ENCODE measurements at regions not wholly inside any gene's neighbourhood (a gene's known extent, or its start where the extent isn't known, plus 50 kb on each side); places are given as distances from the start of the nearest gene placed in this dataset.

DNA sequence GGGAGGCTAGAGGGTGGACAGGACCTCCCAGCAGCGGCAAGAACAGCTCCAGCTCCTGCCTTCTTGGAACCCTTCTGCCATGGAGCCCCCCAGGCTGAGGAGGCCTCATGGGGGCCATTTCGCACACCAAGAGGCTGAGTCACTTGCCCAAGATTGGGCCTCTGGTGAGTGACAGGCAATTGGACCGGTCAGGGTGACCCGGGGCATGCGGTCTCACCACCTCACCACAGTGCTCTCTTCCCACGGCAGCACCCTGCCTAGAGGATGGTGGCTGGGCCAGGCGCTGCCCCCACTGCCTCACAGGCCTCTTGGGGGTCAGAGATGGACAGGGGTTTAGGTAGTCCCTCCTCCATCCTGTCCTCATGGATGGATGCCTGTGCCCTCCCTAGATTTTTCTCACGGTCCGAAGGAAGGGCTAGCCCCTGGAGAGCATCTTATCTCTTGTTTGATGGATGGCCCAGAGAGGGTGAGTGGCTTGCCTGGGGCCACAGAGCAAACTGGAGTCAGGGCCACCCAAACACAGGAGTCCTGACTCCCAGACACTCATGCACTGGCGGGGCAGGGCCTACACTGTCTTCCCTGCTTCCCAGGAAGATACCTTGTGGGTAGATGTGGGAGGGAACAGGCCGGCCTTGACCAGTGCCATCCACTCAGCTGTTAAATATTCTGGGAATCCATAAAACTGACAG lies 119.2 kb downstream of the INHBB start:
- DNase-seq (ENCODE audit: low read depth, low spot score) (no peak), ATAC-seq (no peak), FAIRE-seq (no peak)
- no peaks in the 10 kb centered on the region for H3K9me3 ChIP-seq (replicated peaks; ENCODE audit: control insufficient read depth, insufficient read depth, low read length)
- WGBS (ENCODE audit: insufficient coverage, insufficient replicate concordance, low lambda C conversion rate, missing lambda C conversion rate), result 36% methylated on average over 10 of the region's 11 CpGs
- H3K27ac ChIP-seq (ENCODE audit: control insufficient read depth, insufficient read depth), result no peak overlapping the region
- H3K79me2 ChIP-seq (ENCODE audit: control insufficient read depth, insufficient read depth, low read length), result no peaks in the 10 kb centered on the region
- H3K36me3 ChIP-seq (ENCODE audit: control insufficient read depth in 2 of 2, insufficient read depth in 2 of 2, low read length in 1 of 2), result no peaks in the 10 kb centered on the region
- H3K4me3 ChIP-seq, result no peak overlapping the region
- SMC1A ChIA-PET (ENCODE audit: uncharacterized antibody, unreplicated experiment), result interaction anchor here (0.8 kb wide), 1 partner anchor 262 kb away, joined by 3 read pairs; no protein-coding TSS in a partner anchor
- no peaks in the 10 kb centered on the region; a peak in 1 of 4 replicates for H3K27me3 ChIP-seq (replicated peaks in 1 of 2; ENCODE audit: control insufficient read depth in 2 of 2, insufficient read depth in 2 of 2, low read length in 1 of 2)
- RAD21 ChIA-PET (ENCODE audit: unreplicated experiment), result no interaction called here
- BruUV-seq (replicated peaks), result no TSS peak
- intact Hi-C loops (cut with micrococcal nuclease; ENCODE audit: unreplicated experiment) (no loop called here), in situ Hi-C loops (cut with MboI) (no loop called here)
- CTCF ChIA-PET, result no interaction called here
- no peak overlapping the region for H2AFZ ChIP-seq (ENCODE audit: control insufficient read depth, low read depth, low read length)
- no peak overlapping the region for H3K9ac ChIP-seq (ENCODE audit: control insufficient read depth, insufficient read depth, low read length)
- no peak overlapping the region for H3K4me2 ChIP-seq (ENCODE audit: control insufficient read depth, insufficient read depth)
- no peaks in the 10 kb centered on the region for H4K20me1 ChIP-seq (ENCODE audit: control insufficient read depth, insufficient read depth)
- TF ChIP-seq MTA3 (IDR thresholded peaks at IDR 0.05; ENCODE audit: borderline replicate concordance, low read length) (no peak), EZH2 (IDR thresholded peaks at IDR 0.05; ENCODE audit: borderline replicate concordance, control insufficient read depth, low read depth, low read length) (no peak), PML (IDR thresholded peaks at IDR 0.05; ENCODE audit: low read length) (no peak), NR2C2 (IDR thresholded peaks at IDR 0.05; ENCODE audit: borderline replicate concordance, control insufficient read depth, insufficient read length, low read depth) (no peak), SMC3 (IDR thresholded peaks at IDR 0.05; ENCODE audit: borderline replicate concordance, low read length) (no peak), TARDBP (IDR thresholded peaks at IDR 0.05; ENCODE audit: borderline replicate concordance) (no peak)
- TF ChIP-seq, protein P1, sequence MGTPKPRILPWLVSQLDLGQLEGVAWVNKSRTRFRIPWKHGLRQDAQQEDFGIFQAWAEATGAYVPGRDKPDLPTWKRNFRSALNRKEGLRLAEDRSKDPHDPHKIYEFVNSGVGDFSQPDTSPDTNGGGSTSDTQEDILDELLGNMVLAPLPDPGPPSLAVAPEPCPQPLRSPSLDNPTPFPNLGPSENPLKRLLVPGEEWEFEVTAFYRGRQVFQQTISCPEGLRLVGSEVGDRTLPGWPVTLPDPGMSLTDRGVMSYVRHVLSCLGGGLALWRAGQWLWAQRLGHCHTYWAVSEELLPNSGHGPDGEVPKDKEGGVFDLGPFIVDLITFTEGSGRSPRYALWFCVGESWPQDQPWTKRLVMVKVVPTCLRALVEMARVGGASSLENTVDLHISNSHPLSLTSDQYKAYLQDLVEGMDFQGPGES (IDR thresholded peaks at IDR 0.05), result no peak
- POLR2A ChIA-PET, result no interaction called here
- no peaks in the 10 kb centered on the region for H3K4me1 ChIP-seq (ENCODE audit: control insufficient read depth, insufficient read depth, low read length)

DNA sequence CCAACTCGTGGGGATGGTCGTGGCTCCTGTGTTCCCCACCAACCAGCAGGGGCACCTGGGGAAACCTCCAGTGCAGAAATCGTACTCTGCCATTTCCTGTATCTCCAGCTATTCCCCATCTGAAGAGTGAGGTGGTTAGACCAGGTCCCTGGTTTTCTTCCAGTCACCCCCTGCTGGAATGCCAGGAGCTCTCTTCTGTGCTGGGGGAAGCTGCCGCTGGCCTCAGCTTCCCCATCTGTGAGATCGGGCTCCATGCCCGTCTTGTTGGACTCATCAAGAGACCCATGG lies 119.7 kb downstream of the INHBB start:
- BruUV-seq (replicated peaks), result no TSS peak
- H4K20me1 ChIP-seq (ENCODE audit: control insufficient read depth, insufficient read depth), result no peaks in the 10 kb centered on the region
- no peaks in the 10 kb centered on the region; a peak in 1 of 4 replicates for H3K27me3 ChIP-seq (replicated peaks in 1 of 2; ENCODE audit: control insufficient read depth in 2 of 2, insufficient read depth in 2 of 2, low read length in 1 of 2)
- no peak for FAIRE-seq
- no peak for DNase-seq (ENCODE audit: low read depth, low spot score)
- H3K9me3 ChIP-seq (replicated peaks; ENCODE audit: control insufficient read depth, insufficient read depth, low read length), result no peaks in the 10 kb centered on the region
- SMC1A ChIA-PET (ENCODE audit: uncharacterized antibody, unreplicated experiment), result interaction anchor here (0.8 kb wide), 1 partner anchor 263 kb away, joined by 3 read pairs; no protein-coding TSS in a partner anchor
- CTCF ChIA-PET, result no interaction called here
- in situ Hi-C loops (cut with MboI), result no loop called here
- no peak for ATAC-seq
- H3K4me1 ChIP-seq (ENCODE audit: control insufficient read depth, insufficient read depth, low read length), result no peaks in the 10 kb centered on the region
- H2AFZ ChIP-seq (ENCODE audit: control insufficient read depth, low read depth, low read length), result no peak overlapping the region
- H3K4me2 ChIP-seq (ENCODE audit: control insufficient read depth, insufficient read depth), result no peak overlapping the region
- POLR2A ChIA-PET, result no interaction called here
- no peaks in the 10 kb centered on the region for H3K79me2 ChIP-seq (ENCODE audit: control insufficient read depth, insufficient read depth, low read length)
- intact Hi-C loops (cut with micrococcal nuclease; ENCODE audit: unreplicated experiment), result no loop called here
- H3K27ac ChIP-seq (ENCODE audit: control insufficient read depth, insufficient read depth), result no peak overlapping the region
- RAD21 ChIA-PET (ENCODE audit: unreplicated experiment), result no interaction called here
- H3K4me3 ChIP-seq, result no peak overlapping the region
- no peak overlapping the region for H3K9ac ChIP-seq (ENCODE audit: control insufficient read depth, insufficient read depth, low read length)
- WGBS (ENCODE audit: insufficient coverage, insufficient replicate concordance, low lambda C conversion rate, missing lambda C conversion rate), result 17% methylated on average over 6 of the region's 6 CpGs
- no peaks in the 10 kb centered on the region for H3K36me3 ChIP-seq (ENCODE audit: control insufficient read depth in 2 of 2, insufficient read depth in 2 of 2, low read length in 1 of 2)
- no peak for TF ChIP-seq SMAD1 (IDR thresholded peaks at IDR 0.05; ENCODE audit: low read depth, partially characterized antibody)
- no peak for TF ChIP-seq MTA2 (IDR thresholded peaks at IDR 0.05; ENCODE audit: low read depth)
- TF ChIP-seq, protein P2, sequence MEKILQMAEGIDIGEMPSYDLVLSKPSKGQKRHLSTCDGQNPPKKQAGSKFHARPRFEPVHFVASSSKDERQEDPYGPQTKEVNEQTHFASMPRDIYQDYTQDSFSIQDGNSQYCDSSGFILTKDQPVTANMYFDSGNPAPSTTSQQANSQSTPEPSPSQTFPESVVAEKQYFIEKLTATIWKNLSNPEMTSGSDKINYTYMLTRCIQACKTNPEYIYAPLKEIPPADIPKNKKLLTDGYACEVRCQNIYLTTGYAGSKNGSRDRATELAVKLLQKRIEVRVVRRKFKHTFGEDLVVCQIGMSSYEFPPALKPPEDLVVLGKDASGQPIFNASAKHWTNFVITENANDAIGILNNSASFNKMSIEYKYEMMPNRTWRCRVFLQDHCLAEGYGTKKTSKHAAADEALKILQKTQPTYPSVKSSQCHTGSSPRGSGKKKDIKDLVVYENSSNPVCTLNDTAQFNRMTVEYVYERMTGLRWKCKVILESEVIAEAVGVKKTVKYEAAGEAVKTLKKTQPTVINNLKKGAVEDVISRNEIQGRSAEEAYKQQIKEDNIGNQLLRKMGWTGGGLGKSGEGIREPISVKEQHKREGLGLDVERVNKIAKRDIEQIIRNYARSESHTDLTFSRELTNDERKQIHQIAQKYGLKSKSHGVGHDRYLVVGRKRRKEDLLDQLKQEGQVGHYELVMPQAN (conservative IDR thresholded peaks at IDR 0.05), result no peak
- no peak for TF ChIP-seq IKZF1 (conservative IDR thresholded peaks at IDR 0.05)
- TF ChIP-seq KAT2A (conservative IDR thresholded peaks at IDR 0.05; ENCODE audit: control insufficient read depth, low read depth, low read length), result no peak
- TF ChIP-seq RELA (IDR thresholded peaks at IDR 0.05; ENCODE audit: borderline replicate concordance, partially characterized antibody), result no peak
- TF ChIP-seq TCF7 (IDR thresholded peaks at IDR 0.05; ENCODE audit: borderline replicate concordance), result no peak
- TF ChIP-seq NFIC (IDR thresholded peaks at IDR 0.05; ENCODE audit: low read depth, low read length), result no peak

Measured in GM12878 (cell line).